ENCODE measurements at regions not wholly inside any gene's neighbourhood (a gene's known extent, or its start where the extent isn't known, plus 50 kb on each side); places are given as distances from the start of the nearest gene placed in this dataset.
"Not testable (repeated sequence)": the region's sequence is repeated elsewhere in the genome, so short reads cannot be mapped to it uniquely, and the experiment has no call there.

DNA sequence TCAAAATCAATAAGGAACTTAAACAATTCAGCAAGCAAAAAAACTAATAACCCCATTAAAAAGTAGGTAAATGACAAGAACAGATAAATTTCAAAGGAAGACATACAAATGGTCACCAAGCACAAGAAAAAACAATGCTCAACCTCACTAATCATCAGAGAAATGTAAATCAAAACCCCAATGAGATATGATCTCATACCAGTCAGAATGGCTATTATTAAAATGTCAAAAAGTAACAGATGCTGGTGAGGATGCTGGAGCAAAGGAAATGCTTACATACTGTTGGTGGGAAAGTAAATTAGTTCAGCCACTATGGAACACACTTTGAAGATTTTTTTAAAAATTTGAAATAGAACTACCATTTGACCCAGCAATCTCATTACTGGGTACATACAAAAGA, 538.0 kb downstream of the TMX3 start:
- no peak overlapping the region for H2AFZ ChIP-seq (ENCODE audit: low read length)
- no peaks in the 10 kb centered on the region for H3K4me1 ChIP-seq (ENCODE audit: insufficient read depth, low read length, severe bottlenecking)
- H3K36me3 ChIP-seq (ENCODE audit: insufficient read depth, low read length), result no peaks in the 10 kb centered on the region
- H3K27ac ChIP-seq (ENCODE audit: low read depth, low read length, poor library complexity, severe bottlenecking), result no peak overlapping the region
- no peak for TF ChIP-seq EZH2 (IDR thresholded peaks at IDR 0.05; ENCODE audit: borderline replicate concordance, low read length)
- TF ChIP-seq, protein P1, sequence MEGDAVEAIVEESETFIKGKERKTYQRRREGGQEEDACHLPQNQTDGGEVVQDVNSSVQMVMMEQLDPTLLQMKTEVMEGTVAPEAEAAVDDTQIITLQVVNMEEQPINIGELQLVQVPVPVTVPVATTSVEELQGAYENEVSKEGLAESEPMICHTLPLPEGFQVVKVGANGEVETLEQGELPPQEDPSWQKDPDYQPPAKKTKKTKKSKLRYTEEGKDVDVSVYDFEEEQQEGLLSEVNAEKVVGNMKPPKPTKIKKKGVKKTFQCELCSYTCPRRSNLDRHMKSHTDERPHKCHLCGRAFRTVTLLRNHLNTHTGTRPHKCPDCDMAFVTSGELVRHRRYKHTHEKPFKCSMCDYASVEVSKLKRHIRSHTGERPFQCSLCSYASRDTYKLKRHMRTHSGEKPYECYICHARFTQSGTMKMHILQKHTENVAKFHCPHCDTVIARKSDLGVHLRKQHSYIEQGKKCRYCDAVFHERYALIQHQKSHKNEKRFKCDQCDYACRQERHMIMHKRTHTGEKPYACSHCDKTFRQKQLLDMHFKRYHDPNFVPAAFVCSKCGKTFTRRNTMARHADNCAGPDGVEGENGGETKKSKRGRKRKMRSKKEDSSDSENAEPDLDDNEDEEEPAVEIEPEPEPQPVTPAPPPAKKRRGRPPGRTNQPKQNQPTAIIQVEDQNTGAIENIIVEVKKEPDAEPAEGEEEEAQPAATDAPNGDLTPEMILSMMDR (IDR thresholded peaks at IDR 0.05; ENCODE audit: low read length), result no peak
- H4K20me1 ChIP-seq (ENCODE audit: insufficient read depth, low read length), result no peaks in the 10 kb centered on the region
- H3K9me3 ChIP-seq (ENCODE audit: low read length), result no peaks in the 10 kb centered on the region
- H3K9me2 ChIP-seq (ENCODE audit: low read depth, low read length), result no peaks in the 10 kb centered on the region
- H3K9ac ChIP-seq (ENCODE audit: low read length), result no peak overlapping the region
- no peaks in the 10 kb centered on the region for H3K79me2 ChIP-seq (ENCODE audit: insufficient read depth, low read length)
- H3K4me3 ChIP-seq (ENCODE audit: low read depth, low read length, poor library complexity, severe bottlenecking), result no peak overlapping the region
- H3K27me3 ChIP-seq (ENCODE audit: insufficient read depth, low read length), result no peaks in the 10 kb centered on the region
- H3K4me2 ChIP-seq (ENCODE audit: low read length), result no peak overlapping the region
- no peaks in the 10 kb centered on the region for H3F3A ChIP-seq (ENCODE audit: insufficient read depth, low read length)

DNA sequence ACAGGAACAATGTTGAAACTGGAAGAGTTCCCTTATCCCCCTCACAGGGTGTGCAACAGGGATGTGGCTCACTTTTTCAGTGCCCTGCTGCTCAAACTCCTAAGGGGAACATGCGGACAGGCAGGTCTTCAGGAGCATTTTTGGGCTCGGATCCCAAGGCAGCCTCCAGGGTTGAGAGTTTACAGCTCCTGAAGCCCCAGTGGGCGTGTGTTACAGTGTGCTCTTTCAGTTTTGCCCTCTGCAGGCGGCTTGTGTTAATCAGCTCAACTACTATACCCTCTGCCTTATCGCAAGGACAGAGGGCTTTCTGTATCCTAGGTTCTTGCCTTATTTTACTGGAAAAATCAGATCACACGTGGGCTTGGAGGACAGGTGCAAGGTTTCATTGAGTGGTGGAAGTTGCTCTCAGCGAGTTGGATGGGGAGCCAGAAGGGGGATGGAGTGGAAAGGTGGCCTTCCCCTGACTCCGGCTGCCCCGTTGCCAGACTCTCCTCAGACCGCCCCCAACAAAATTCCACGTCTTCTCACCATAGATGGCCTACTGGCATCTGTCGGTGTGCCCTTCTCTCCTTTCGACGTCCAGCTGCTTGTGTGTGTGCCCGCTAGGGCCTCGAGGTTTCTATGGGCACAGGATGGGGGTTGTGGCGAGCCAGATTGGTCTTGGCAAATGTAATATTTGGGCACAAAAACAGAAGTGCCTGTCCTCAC, 541.9 kb downstream of the TMX3 start:
- no peaks in the 10 kb centered on the region for H3K9me3 ChIP-seq (ENCODE audit: low read length)
- no peaks in the 10 kb centered on the region for H4K20me1 ChIP-seq (ENCODE audit: insufficient read depth, low read length)
- H3F3A ChIP-seq (ENCODE audit: insufficient read depth, low read length), result no peaks in the 10 kb centered on the region
- no peaks in the 10 kb centered on the region for H3K4me1 ChIP-seq (ENCODE audit: insufficient read depth, low read length, severe bottlenecking)
- H2AFZ ChIP-seq (ENCODE audit: low read length), result no peak overlapping the region
- H3K79me2 ChIP-seq (ENCODE audit: insufficient read depth, low read length), result no peaks in the 10 kb centered on the region
- H3K36me3 ChIP-seq (ENCODE audit: insufficient read depth, low read length), result no peaks in the 10 kb centered on the region
- no peak overlapping the region for H3K27ac ChIP-seq (ENCODE audit: low read depth, low read length, poor library complexity, severe bottlenecking)
- no peak for TF ChIP-seq EZH2 (IDR thresholded peaks at IDR 0.05; ENCODE audit: borderline replicate concordance, low read length)
- TF ChIP-seq, protein P1 (IDR thresholded peaks at IDR 0.05; ENCODE audit: low read length), result no peak
- H3K4me2 ChIP-seq (ENCODE audit: low read length), result no peak overlapping the region
- H3K9ac ChIP-seq (ENCODE audit: low read length), result no peak overlapping the region
- no peaks in the 10 kb centered on the region for H3K27me3 ChIP-seq (ENCODE audit: insufficient read depth, low read length)
- H3K4me3 ChIP-seq (ENCODE audit: low read depth, low read length, poor library complexity, severe bottlenecking), result no peak overlapping the region
- H3K9me2 ChIP-seq (ENCODE audit: low read depth, low read length), result no peaks in the 10 kb centered on the region

DNA sequence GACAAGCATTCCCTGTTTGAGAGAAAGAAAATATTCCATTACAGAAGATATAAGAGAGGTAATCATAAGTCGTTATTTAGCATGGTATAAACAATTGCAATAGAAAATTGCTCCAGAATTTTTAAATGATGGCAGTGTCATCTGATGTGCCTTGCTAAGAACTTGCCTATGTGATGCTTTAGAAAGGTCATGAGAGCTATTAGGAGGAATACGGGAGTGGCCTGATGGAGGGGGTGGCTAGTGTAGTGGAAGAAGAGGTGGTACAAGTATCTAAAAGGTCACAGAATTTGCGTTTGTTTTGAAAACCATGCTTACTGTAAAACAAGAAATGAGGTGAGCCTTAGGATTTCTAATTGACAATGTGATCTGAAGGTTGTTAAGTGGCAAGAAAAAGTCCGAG, 550.0 kb downstream of the TMX3 start:
- Histone ChIP-seq H3K4me1 (ENCODE audit: insufficient read depth, low read length, severe bottlenecking) (no peaks in the 10 kb centered on the region), H3K9me3 (ENCODE audit: low read length) (no peaks in the 10 kb centered on the region), H2AFZ (ENCODE audit: low read length) (no peak overlapping the region), H3K27me3 (ENCODE audit: insufficient read depth, low read length) (no peaks in the 10 kb centered on the region), H3K4me2 (ENCODE audit: low read length) (no peak overlapping the region), H4K20me1 (ENCODE audit: insufficient read depth, low read length) (no peaks in the 10 kb centered on the region), H3K4me3 (ENCODE audit: low read depth, low read length, poor library complexity, severe bottlenecking) (no peak overlapping the region), H3K27ac (ENCODE audit: low read depth, low read length, poor library complexity, severe bottlenecking) (no peak overlapping the region), H3K79me2 (ENCODE audit: insufficient read depth, low read length) (no peaks in the 10 kb centered on the region), H3K9me2 (ENCODE audit: low read depth, low read length) (no peaks in the 10 kb centered on the region), H3K9ac (ENCODE audit: low read length) (no peak overlapping the region), H3F3A (ENCODE audit: insufficient read depth, low read length) (no peaks in the 10 kb centered on the region), H3K36me3 (ENCODE audit: insufficient read depth, low read length) (no peaks in the 10 kb centered on the region)
- no peak for TF ChIP-seq EZH2 (IDR thresholded peaks at IDR 0.05; ENCODE audit: borderline replicate concordance, low read length)
- TF ChIP-seq, protein P1 (IDR thresholded peaks at IDR 0.05; ENCODE audit: low read length), result no peak

DNA sequence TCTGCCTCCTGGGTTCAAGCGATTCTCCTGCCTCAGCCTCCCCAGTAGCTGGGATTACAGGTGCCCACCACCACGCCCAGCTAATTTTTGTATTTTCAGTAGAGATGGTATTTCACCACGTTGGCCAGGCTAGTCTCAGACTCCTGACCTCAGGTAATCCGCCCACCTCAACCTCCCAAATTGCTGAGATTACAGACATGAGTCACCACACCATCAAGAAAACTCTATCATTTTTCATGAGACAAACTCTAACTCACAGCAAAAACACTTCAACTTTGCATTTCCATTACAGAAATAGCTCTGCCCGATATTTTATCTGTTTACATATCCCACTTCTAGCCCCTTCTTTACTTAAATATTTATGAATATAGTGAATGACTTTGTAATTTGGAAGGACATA, 561.1 kb downstream of the TMX3 start:
- H4K20me1 ChIP-seq (ENCODE audit: insufficient read depth, low read length); H3K79me2 ChIP-seq (ENCODE audit: insufficient read depth, low read length); H3K4me3 ChIP-seq (ENCODE audit: low read depth, low read length, poor library complexity, severe bottlenecking); H3K27ac ChIP-seq (ENCODE audit: low read depth, low read length, poor library complexity, severe bottlenecking); H3K4me2 ChIP-seq (ENCODE audit: low read length); H2AFZ ChIP-seq (ENCODE audit: low read length); H3K36me3 ChIP-seq (ENCODE audit: insufficient read depth, low read length); H3K27me3 ChIP-seq (ENCODE audit: insufficient read depth, low read length); H3K9me3 ChIP-seq (ENCODE audit: low read length); H3K9me2 ChIP-seq (ENCODE audit: low read depth, low read length); H3K9ac ChIP-seq (ENCODE audit: low read length); H3K4me1 ChIP-seq (ENCODE audit: insufficient read depth, low read length, severe bottlenecking); H3F3A ChIP-seq (ENCODE audit: insufficient read depth, low read length): not testable (repeated sequence)

Data from OCI-LY1 (cell line).